B cell (primary cell): ENCODE measurements at regions not wholly inside any gene's neighbourhood (a gene's known extent, or its start where the extent isn't known, plus 50 kb on each side); places are given as distances from the start of the nearest gene placed in this dataset.

Source experiments
- CTCF ChIP-seq: fragments of 200-600 bp; IDR thresholded peaks from one replicate; pipeline ENCODE4 v1.8.0; 2022; ENCODE audit warnings: antibody characterized with exemption, mild to moderate bottlenecking
- EZH2 ChIP-seq: IDR thresholded peaks from 2 replicates; pipeline ENCODE4 v1.6.1; 2012; ENCODE audit warnings: borderline replicate concordance, low read depth, mild to moderate bottlenecking, moderate library complexity, low read length; ENCODE audit not compliant: insufficient read depth, poor library complexity, severe bottlenecking

DNA sequence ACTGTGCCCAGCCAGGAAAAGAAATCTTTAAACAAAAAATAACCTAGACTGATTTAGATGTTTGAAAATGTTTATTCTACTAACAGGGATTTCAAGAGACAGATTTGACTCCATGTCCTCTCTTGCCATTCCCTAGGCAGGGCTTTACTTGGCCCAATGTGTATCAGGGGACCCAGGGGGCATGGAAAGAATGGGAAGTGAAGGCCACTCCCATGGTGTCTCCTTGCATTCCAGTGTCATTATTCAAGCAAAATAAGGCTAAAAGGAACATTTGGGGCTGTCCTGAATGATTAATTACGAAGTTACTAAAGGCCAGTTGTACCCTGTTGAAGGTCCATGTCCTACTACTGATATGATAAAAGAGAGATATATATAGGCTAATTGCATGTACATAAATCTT, 151.9 kb upstream of the ATF7IP start:
- TF ChIP-seq CTCF (no peak), EZH2 (no peak)
